Choroid plexus epithelial cell (primary cell): ENCODE measurements at regions not wholly inside any gene's neighbourhood (a gene's known extent, or its start where the extent isn't known, plus 50 kb on each side); places are given as distances from the start of the nearest gene placed in this dataset.
A peak's percentile ranks its signal among the peaks of the same experiment; 100 is the strongest.

Experiments
- DNase-seq: peaks from one replicate; pipeline ENCODE4 v3.0.0-alpha.2; 2010; ENCODE audit warnings: low read depth
- H3K4me3 ChIP-seq: 2 replicates; pipeline ENCODE4 v1.5.1; 2011; ENCODE audit warnings: low read depth, mild to moderate bottlenecking, control low read depth, low read length, moderate library complexity
- TF ChIP-seq, protein P1 (sequence below): conservative IDR thresholded peaks from 2 replicates; pipeline ENCODE4 v1.5.1; 2011; ENCODE audit warnings: low read depth, mild to moderate bottlenecking, control low read depth, inconsistent platforms, low read length, moderate library complexity

DNA sequence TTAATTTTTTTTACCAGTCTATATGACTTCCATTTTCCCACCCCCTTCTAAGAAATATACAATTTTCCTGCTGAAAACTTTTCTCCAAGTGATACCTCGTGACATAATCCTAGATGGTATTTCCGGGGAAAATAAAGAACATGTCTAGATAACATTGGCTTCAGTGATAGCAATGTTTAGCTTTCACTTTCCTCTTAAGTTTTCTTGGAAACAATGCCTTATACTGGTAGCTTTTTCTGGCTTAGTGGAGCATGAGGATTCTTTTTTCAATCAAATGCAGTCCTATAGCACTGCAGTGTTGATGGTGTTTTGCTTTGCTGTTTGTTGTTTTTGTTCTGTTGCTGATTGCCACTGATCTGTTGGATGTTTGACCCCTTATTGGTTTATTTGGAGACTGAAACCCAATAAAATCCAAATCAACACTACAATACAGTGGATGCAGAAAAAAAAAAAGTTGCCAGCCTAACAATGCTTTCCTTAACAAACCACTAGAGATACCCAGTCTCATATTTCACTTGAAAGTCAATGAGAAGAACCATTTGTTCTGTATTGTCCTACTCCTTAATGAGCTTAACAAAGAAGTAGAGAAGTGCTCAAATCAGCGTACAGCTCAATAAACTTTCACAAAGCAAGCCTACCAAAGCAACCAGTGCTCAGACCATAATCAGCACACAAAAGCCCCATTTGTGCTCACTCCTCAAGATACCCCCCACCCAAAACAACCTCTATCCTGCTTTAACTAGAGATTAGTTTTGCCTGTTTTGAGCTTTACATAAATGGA, 74.2 kb upstream of the GRAMD2B start:
- TF ChIP-seq, protein P1, sequence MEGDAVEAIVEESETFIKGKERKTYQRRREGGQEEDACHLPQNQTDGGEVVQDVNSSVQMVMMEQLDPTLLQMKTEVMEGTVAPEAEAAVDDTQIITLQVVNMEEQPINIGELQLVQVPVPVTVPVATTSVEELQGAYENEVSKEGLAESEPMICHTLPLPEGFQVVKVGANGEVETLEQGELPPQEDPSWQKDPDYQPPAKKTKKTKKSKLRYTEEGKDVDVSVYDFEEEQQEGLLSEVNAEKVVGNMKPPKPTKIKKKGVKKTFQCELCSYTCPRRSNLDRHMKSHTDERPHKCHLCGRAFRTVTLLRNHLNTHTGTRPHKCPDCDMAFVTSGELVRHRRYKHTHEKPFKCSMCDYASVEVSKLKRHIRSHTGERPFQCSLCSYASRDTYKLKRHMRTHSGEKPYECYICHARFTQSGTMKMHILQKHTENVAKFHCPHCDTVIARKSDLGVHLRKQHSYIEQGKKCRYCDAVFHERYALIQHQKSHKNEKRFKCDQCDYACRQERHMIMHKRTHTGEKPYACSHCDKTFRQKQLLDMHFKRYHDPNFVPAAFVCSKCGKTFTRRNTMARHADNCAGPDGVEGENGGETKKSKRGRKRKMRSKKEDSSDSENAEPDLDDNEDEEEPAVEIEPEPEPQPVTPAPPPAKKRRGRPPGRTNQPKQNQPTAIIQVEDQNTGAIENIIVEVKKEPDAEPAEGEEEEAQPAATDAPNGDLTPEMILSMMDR = no peak
- DNase-seq = peak; percentile 57
- H3K4me3 ChIP-seq = no peak overlapping the region

DNA sequence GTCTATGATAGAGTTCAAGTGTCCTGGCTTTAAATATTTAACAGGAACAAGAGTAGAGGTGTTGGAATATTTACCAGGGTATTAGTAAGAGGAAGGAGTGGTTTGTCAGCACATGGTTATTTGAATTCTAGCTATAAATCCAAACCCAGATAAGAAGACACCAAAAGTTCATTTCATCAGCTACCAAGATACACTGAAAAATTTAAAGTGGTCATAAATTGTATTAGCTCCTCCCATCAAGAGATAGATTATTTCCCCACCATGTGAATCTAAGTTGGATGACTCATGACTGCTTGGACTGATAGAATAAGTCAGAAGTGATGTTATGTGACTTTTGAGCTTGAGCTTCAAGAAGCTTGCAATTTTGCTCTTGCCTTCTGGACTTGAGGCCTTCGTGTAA, 72.1 kb upstream of the GRAMD2B start:
- peak; percentile 94 for DNase-seq
- TF ChIP-seq, protein P1 = no peak
- H3K4me3 ChIP-seq = no peak overlapping the region

GRCh38 chr5:126354012-126354857, 69.0 kb upstream of the GRAMD2B start:
- peak; percentile 99 for DNase-seq
- TF ChIP-seq, protein P1 = peak; percentile 54

GRCh38 chr5:126354858-126355731, 68.1 kb upstream of the GRAMD2B start:
- DNase-seq = peak; percentile 38
- TF ChIP-seq, protein P1 = no peak
- no peak overlapping the region for H3K4me3 ChIP-seq

More at GRCh38 chr5:126354012-126354857, 69.0 kb upstream of the GRAMD2B start:
- H3K4me3 ChIP-seq = peak overlapping the region; percentile 20

GRCh38 chr5:126355940-126356339, 67.3 kb upstream of the GRAMD2B start:
- TF ChIP-seq, protein P1 = no peak
- DNase-seq = no peak
- no peak overlapping the region for H3K4me3 ChIP-seq

DNA sequence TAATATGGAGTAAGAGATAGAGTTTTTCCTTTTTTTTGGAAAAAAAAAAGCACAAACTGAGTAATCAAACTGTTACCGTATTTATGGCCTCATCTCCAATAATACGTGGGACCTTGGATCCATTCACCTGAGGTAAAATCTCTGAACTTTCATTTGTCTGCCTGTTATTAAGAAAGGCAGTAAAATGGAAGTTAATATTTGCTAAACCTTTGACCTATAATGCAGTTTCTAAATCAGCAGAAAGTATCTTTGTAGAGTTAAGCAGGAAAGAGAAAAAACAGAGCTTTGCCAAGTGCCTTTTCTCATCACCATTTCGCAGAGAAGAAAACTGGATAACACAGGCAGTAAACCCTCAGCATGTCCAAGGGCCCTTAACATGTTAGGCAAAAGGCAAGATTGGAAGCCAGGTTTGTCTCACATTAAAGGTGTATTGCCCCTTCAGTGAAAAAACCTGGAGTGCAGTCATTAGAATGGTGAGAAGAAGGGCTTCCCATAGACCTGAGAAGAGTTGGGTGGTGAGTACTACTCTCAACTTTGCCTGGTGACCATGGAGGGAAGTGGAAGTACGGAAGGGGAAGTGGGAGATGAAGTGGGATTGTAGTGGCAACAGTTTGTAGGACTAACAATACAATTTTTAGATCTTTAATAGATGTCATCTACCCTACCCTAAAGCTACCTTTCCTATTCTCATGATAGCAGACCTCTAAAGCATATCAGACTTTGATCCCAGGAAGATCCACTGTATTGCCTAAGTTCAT, 65.4 kb upstream of the GRAMD2B start:
- no peak for DNase-seq
- TF ChIP-seq, protein P1 = no peak

More for the DNA sequence above, 65.4 kb upstream of the GRAMD2B start:
- no peak overlapping the region for H3K4me3 ChIP-seq
